HT-29 (cell line): ENCODE measurements at regions not wholly inside any gene's neighbourhood (a gene's known extent, or its start where the extent isn't known, plus 50 kb on each side); places are given as distances from the start of the nearest gene placed in this dataset.

ENCODE experiments used
- DNase-seq: peaks from one replicate; pipeline ENCODE4 v3.0.0-alpha.2; 2015; ENCODE audit warnings: low spot score

GRCh38 chr5:51028394-51028793 lies 354.9 kb upstream of the ISL1 start:
- DNase-seq: no peak

GRCh38 chr5:51033215-51033614 lies 350.0 kb upstream of the ISL1 start:
- DNase-seq: peak; percentile 22

GRCh38 chr5:51034222-51034901 lies 348.9 kb upstream of the ISL1 start:
- no peak for DNase-seq

GRCh38 chr5:51039424-51040329 lies 343.6 kb upstream of the ISL1 start:
- DNase-seq: no peak

GRCh38 chr5:51043745-51044144 lies 339.5 kb upstream of the ISL1 start:
- no peak for DNase-seq

DNA sequence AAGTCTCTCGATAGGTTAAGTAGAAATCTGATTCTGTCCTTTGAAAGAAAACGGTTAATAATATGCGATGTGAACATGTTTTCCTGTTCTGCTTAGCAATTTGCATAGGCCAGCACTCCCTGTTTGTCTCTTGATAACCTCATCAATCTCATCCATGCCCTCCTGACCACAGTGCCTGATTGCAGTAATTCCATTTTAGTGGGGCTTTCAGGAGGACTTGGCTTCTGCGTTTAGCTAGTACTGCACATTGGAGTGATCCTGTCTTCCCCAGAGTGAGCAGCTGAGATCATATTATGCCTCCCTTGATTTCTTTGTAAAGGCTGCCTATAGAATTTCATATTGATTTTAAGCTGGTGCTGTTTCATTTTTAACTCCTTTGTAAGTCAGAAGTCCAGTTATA lies 335.9 kb upstream of the ISL1 start:
- no peak for DNase-seq

GRCh38 chr5:51053361-51053760 lies 329.9 kb upstream of the ISL1 start:
- DNase-seq: no peak

- DNase-seq: no peak
Observed at GRCh38 chr5:51060953-51061352, 322.3 kb upstream of the ISL1 start.

DNA sequence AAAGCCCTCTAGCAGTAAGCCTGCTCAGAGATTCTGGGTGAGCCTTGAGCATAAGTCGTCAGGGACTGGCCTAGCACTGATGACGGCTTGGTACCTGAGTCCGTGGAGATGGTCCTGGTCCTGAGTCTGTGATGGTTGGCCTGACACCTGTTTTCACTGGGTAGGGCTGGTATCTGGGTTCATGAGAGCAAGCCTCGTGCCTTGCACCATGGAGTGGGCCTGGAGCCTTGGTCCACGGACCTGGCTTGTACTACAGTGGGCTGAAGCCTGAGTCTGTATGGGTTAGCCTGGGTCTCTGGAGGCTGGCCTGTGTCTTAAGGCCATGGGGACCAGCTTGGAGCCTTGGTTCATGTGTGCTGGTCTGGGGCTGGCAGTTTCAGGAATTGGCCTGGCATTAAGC lies 310.3 kb upstream of the ISL1 start:
- DNase-seq: no peak

DNA sequence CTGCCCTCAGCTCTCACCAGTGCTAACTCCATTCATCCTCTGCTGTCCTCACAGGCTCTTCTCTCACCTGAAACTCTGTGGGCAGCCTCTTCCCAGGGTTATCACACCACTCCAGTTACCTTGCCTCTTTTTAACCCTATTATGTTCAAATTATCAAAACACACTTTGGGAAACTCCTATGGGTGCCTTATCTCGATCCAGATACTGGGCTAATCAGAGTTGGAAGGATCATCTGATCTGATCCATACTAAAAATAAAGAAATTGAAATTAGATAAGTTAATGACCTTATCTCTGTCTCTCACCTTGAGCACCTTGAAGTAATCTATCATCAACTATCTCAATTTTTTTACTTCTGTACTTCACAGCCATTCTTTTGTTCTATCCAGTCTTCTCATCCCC lies 300.5 kb upstream of the ISL1 start:
- no peak for DNase-seq

DNA sequence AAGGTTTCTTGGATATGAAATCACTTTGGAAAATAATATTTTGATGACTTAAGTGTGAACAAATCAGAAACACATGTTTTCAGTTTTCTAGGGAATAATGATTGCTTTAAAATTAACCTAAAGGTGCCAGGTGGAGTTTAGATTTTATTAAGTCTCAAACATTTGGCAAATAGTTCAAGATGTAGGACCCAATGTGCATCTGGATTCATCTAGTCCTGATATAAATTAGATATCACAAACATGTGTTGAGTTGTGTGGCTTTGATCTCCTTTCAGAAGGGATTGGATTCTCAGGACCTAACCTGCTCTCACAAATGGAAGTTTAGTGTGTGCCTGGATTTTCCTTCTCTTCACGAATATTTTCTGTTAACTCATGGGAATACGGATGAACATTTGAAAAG lies 291.4 kb upstream of the ISL1 start:
- no peak for DNase-seq

GRCh38 chr5:51095486-51095885 lies 287.8 kb upstream of the ISL1 start:
- DNase-seq: no peak

GRCh38 chr5:51096859-51097258 lies 286.4 kb upstream of the ISL1 start:
- DNase-seq: no peak

DNA sequence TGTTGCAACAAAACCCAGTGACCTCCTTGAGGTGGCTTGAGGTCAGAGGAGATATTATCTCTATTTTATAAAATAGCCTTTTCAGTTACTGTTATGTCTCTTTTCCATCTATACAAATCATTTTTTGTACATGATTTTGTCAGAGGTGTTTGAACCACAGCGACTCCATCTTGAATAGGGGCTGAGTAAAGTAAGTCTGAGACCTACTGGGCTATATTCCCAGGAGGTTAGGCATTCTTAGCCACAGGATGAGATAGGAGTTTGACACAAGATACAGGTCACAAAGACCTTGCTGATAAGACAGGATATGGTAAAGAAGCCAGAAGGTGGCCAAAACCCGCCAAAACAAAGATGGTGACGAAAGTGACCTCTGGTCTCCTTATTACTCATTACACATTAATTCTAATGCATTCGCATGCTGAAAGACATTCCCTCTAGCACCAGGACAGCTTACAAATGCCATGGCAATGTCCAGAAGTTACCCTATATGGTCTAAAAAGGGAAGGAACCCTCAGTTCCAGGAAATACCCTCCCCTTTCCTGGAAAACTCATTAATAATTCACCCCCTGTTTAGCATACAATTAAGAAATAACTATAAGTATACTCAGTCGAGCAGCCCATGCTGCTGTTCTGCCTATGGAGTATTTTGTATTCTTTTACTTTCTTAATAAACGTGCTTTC lies 283.9 kb upstream of the ISL1 start:
- DNase-seq: no peak

GRCh38 chr5:51104556-51104955 lies 278.7 kb upstream of the ISL1 start:
- DNase-seq: no peak

GRCh38 chr5:51109786-51110410 lies 273.4 kb upstream of the ISL1 start:
- DNase-seq: no peak

DNA sequence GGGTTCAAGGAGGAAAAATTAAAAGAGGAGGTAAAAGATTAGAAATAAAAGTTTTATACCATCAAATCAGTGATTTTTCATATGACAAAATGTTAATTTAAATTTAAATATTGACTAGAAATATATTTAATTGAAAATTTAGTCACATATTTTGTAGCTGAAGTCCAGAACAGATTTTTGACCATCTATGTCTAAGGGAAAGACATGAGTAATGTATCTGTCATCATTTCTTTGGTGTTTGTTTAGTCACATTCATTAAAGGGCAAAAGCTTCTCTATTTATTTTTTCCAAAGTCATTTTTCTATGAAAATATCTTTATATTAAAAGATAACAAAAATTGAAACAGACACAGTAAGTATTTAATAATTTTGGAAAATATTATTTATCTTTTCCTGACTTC lies 252.0 kb upstream of the ISL1 start:
- no peak for DNase-seq

- DNase-seq: peak; percentile 10
Observed at GRCh38 chr5:51138164-51138563, 245.1 kb upstream of the ISL1 start.

GRCh38 chr5:51148437-51148836 lies 234.8 kb upstream of the ISL1 start:
- DNase-seq: no peak

DNA sequence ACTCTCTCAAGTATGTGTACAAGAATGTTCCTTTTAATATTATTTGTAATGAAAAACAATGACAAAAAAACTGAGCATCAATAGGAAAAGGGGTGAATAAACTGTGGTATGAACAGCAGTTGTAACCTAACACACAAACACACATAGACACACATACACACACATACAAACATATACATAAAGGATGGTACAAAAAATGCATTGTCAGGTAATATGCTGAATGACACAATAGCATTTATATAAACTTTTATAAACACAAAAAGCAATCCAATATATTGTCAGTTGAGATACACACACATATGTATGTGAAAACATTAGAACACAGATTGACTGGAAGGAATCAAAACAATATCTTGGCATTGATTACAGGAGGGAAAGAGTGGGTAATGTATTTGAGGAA lies 227.0 kb upstream of the ISL1 start:
- no peak for DNase-seq

DNA sequence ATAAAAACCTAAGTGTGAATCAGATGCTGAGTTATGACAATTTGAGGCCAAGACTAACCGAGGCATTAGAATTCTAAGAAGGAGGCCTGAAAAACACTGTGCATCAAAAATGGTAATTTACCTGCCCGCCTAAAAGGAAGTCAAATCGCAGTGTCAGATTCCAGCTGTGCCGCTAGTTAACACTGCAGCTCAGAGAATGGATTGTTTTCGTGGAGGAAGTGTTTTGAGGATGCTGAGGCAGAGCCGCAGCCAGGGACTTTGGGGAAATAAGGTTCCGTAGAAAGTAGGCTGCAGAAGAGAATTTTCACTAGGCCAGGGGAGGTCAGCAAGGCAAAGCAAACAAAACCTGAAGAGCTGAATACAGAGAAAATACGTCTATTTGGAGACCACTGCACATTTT lies 226.4 kb upstream of the ISL1 start:
- no peak for DNase-seq

DNA sequence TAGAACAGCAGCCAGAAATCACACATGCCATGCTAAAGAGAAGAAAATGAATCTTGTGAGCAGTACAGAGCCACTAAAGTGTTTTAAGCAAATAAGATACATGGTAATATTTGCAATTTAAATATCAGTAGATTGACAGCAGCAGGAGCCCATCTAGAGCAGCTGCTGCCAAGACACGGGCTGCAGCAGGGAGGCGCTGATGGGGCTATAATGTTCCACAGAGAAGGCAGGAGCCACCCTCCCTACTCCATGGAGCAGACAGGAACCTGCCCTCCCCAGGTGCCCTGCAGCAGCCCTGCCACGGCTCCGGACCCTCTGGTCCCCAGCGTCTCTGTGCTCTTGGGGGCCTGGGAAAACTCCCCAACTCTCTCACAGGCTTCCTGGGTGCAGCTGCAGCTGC lies 224.1 kb upstream of the ISL1 start:
- no peak for DNase-seq
